ENCODE measurements at regions not wholly inside any gene's neighbourhood (a gene's known extent, or its start where the extent isn't known, plus 50 kb on each side); places are given as distances from the start of the nearest gene placed in this dataset.

- no peak for DNase-seq (ENCODE audit: low read depth in 2 of 2)
Observed at GRCh38 chr7:25750744-25751508, 401.1 kb upstream of the NFE2L3 start.

GRCh38 chr7:25752154-25752553 lies 399.8 kb upstream of the NFE2L3 start:
- no peak for DNase-seq (ENCODE audit: low read depth in 2 of 2)

GRCh38 chr7:25752967-25753791 lies 398.8 kb upstream of the NFE2L3 start:
- no peak for DNase-seq (ENCODE audit: low read depth in 2 of 2)

- DNase-seq (ENCODE audit: low read depth in 2 of 2): no peak
Observed at GRCh38 chr7:25753837-25754236, 398.2 kb upstream of the NFE2L3 start.

- DNase-seq (ENCODE audit: low read depth in 2 of 2): no peak
Observed at GRCh38 chr7:25754333-25754732, 397.7 kb upstream of the NFE2L3 start.

- no peak for DNase-seq (ENCODE audit: low read depth in 2 of 2)
Observed at GRCh38 chr7:25754751-25755150, 397.2 kb upstream of the NFE2L3 start.

GRCh38 chr7:25756601-25757000 lies 395.4 kb upstream of the NFE2L3 start:
- no peak for DNase-seq (ENCODE audit: low read depth in 2 of 2)

- no peak for DNase-seq (ENCODE audit: low read depth in 2 of 2)
Observed at GRCh38 chr7:25758559-25758958, 393.4 kb upstream of the NFE2L3 start.

- no peak for DNase-seq (ENCODE audit: low read depth in 2 of 2)
Observed at GRCh38 chr7:25759286-25759685, 392.7 kb upstream of the NFE2L3 start.

GRCh38 chr7:25759748-25760147 lies 392.2 kb upstream of the NFE2L3 start:
- no peak for DNase-seq (ENCODE audit: low read depth in 2 of 2)

GRCh38 chr7:25762511-25763462 lies 389.2 kb upstream of the NFE2L3 start:
- no peak for DNase-seq (ENCODE audit: low read depth in 2 of 2)

- no peak for DNase-seq (ENCODE audit: low read depth in 2 of 2)
Observed at GRCh38 chr7:25763463-25763860, 388.5 kb upstream of the NFE2L3 start.

GRCh38 chr7:25765110-25765655 lies 386.8 kb upstream of the NFE2L3 start:
- DNase-seq (ENCODE audit: low read depth in 2 of 2): no peak

- no peak for DNase-seq (ENCODE audit: low read depth in 2 of 2)
Observed at GRCh38 chr7:25770235-25770634, 381.8 kb upstream of the NFE2L3 start.

- DNase-seq (ENCODE audit: low read depth in 2 of 2): no peak
Observed at GRCh38 chr7:25770670-25771069, 381.3 kb upstream of the NFE2L3 start.

- no peak for DNase-seq (ENCODE audit: low read depth in 2 of 2)
Observed at GRCh38 chr7:25771491-25771890, 380.5 kb upstream of the NFE2L3 start.

- no peak for DNase-seq (ENCODE audit: low read depth in 2 of 2)
Observed at GRCh38 chr7:25772802-25773201, 379.2 kb upstream of the NFE2L3 start.

- no peak for DNase-seq (ENCODE audit: low read depth in 2 of 2)
Observed at GRCh38 chr7:25774675-25775074, 377.3 kb upstream of the NFE2L3 start.

- DNase-seq (ENCODE audit: low read depth in 2 of 2): no peak
Observed at GRCh38 chr7:25775570-25775969, 376.4 kb upstream of the NFE2L3 start.

- no peak for DNase-seq (ENCODE audit: low read depth in 2 of 2)
Observed at GRCh38 chr7:25775999-25776743, 375.8 kb upstream of the NFE2L3 start.

GRCh38 chr7:25776744-25777123 lies 375.3 kb upstream of the NFE2L3 start:
- no peak for DNase-seq (ENCODE audit: low read depth in 2 of 2)

Measured in stimulated activated CD4-positive, alpha-beta T cell treated with anti-CD3 and anti-CD28 coated beads, Interleukin-15, amount 100 ng/mL, for 48 hours (primary cell).